GM23338 (cell line): ENCODE measurements at regions not wholly inside any gene's neighbourhood (a gene's known extent, or its start where the extent isn't known, plus 50 kb on each side); places are given as distances from the start of the nearest gene placed in this dataset.

Experiments
- CTCF ChIP-seq, 2 experiments: fragments of 200-600 bp in 1 of 2; sonication (generic) in 1 of 2; conservative IDR thresholded peaks; 2 replicates each; pipeline versions ENCODE4 v1.5.1 to v1.6.1; 2016 to 2017; ENCODE audit warnings: antibody characterized with exemption in 2 of 2, low read depth in 2 of 2, mild to moderate bottlenecking in 2 of 2, moderate library complexity in 1 of 2
- EZH2 ChIP-seq: fragments of 200-600 bp; sonication (generic); IDR thresholded peaks from one replicate; pipeline ENCODE4 v1.8.0; 2017; ENCODE audit warnings: antibody characterized with exemption, mild to moderate bottlenecking, low read depth; ENCODE audit not compliant: unreplicated experiment
- REST ChIP-seq: IDR thresholded peaks from one replicate; pipeline ENCODE4 v1.6.1; 2018; ENCODE audit warnings: antibody characterized with exemption; ENCODE audit not compliant: unreplicated experiment

- TF ChIP-seq REST (no peak), EZH2 (no peak), CTCF (conservative IDR thresholded peaks at IDR 0.05; ENCODE audit: low read depth in 2 of 2) (no peak)
These were observed 87.8 kb upstream of the EZR start for GRCh38 chr6:158906926-158907325.
